Osteoblast (primary cell): ENCODE measurements at regions not wholly inside any gene's neighbourhood (a gene's known extent, or its start where the extent isn't known, plus 50 kb on each side); places are given as distances from the start of the nearest gene placed in this dataset.
"Not testable (repeated sequence)": the region's sequence is repeated elsewhere in the genome, so short reads cannot be mapped to it uniquely, and the experiment has no call there.

Source experiments
- DNase-seq: peaks from one replicate; pipeline ENCODE4 v3.0.0; 2011; ENCODE audit warnings: low spot score, mixed read lengths; ENCODE audit not compliant: insufficient read length; ENCODE audit errors: missing footprints
- H2AFZ ChIP-seq: 2 replicates; pipeline ENCODE4 v1.6.0; 2011; ENCODE audit warnings: mild to moderate bottlenecking, low read length
- H3K27ac ChIP-seq: 2 replicates; pipeline ENCODE4 v1.5.1; 2011; ENCODE audit warnings: mild to moderate bottlenecking, low read depth, low read length, moderate library complexity
- H3K27me3 ChIP-seq: 2 replicates; pipeline ENCODE4 v1.6.0; 2012; ENCODE audit warnings: mild to moderate bottlenecking, control low read depth, inconsistent platforms, low read length, moderate library complexity; ENCODE audit not compliant: insufficient read depth
- H3K36me3 ChIP-seq: 2 replicates; pipeline ENCODE4 v1.5.1; 2011; ENCODE audit warnings: mild to moderate bottlenecking, low read length, control low read depth, moderate library complexity; ENCODE audit not compliant: insufficient read depth
- H3K4me1 ChIP-seq: 2 replicates; pipeline ENCODE4 v1.5.1; 2011; ENCODE audit warnings: mild to moderate bottlenecking, low read length, control low read depth, moderate library complexity; ENCODE audit not compliant: insufficient read depth
- H3K4me2 ChIP-seq: 2 replicates; pipeline ENCODE4 v1.6.0; 2011; ENCODE audit warnings: mild to moderate bottlenecking, low read length; ENCODE audit not compliant: insufficient read depth
- H3K4me3 ChIP-seq: fragments of 200-600 bp; sonication (generic); 3 replicates; pipeline ENCODE4 v1.5.1; 2012; ENCODE audit warnings: mild to moderate bottlenecking, low read length, inconsistent platforms; ENCODE audit not compliant: insufficient read depth
- H3K79me2 ChIP-seq: 2 replicates; pipeline ENCODE4 v1.6.0; 2012; ENCODE audit warnings: mild to moderate bottlenecking, low read length, control low read depth, inconsistent platforms; ENCODE audit not compliant: insufficient read depth
- H3K9me3 ChIP-seq: 2 replicates; pipeline ENCODE4 v1.5.1; 2011; ENCODE audit warnings: low read depth, low read length, control low read depth
- H4K20me1 ChIP-seq: 2 replicates; pipeline ENCODE4 v1.6.0; 2012; ENCODE audit warnings: mild to moderate bottlenecking, low read length, control low read depth; ENCODE audit not compliant: insufficient read depth
- TF ChIP-seq, protein P1 (sequence below): IDR thresholded peaks from 2 replicates; pipeline ENCODE4 v1.5.1; 2011; ENCODE audit warnings: mild to moderate bottlenecking, low read depth, low read length, moderate library complexity; ENCODE audit errors: extremely low read depth

DNA sequence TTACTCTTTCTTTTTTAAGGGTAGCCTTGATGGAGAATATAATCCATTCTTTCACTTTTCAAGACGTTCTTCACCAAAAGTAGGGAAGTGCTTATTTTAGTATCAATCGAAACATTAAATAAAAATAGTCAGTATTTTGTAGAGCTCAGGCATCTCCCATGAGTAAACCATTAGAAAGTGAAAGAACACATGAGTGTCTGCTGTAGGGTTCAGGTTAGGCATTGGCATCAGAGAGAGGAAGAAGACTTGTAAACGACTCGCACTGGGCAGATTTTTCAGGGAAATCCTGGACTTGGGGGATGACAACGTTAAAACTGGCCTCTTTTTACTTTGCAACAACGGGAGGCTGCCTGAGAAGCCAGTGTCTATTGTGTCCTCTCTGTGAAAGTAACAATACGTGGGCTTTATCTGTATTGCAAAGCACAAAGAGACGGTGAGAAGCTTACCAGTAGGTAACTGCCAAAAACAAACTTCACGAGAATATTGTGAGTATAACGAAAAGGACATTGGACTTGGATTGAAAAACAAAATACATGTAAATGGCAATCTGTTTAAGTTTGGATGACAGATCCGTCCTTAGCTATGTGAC, 451.7 kb downstream of the PYDC2 start:
- TF ChIP-seq, protein P1, sequence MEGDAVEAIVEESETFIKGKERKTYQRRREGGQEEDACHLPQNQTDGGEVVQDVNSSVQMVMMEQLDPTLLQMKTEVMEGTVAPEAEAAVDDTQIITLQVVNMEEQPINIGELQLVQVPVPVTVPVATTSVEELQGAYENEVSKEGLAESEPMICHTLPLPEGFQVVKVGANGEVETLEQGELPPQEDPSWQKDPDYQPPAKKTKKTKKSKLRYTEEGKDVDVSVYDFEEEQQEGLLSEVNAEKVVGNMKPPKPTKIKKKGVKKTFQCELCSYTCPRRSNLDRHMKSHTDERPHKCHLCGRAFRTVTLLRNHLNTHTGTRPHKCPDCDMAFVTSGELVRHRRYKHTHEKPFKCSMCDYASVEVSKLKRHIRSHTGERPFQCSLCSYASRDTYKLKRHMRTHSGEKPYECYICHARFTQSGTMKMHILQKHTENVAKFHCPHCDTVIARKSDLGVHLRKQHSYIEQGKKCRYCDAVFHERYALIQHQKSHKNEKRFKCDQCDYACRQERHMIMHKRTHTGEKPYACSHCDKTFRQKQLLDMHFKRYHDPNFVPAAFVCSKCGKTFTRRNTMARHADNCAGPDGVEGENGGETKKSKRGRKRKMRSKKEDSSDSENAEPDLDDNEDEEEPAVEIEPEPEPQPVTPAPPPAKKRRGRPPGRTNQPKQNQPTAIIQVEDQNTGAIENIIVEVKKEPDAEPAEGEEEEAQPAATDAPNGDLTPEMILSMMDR, result no peak
- Histone ChIP-seq H3K27ac (no peak overlapping the region), H3K27me3 (no peaks in the 10 kb centered on the region), H3K4me2 (no peak overlapping the region), H3K4me3 (no peak overlapping the region), H3K9me3 (no peaks in the 10 kb centered on the region), H3K36me3 (no peaks in the 10 kb centered on the region), H2AFZ (no peak overlapping the region), H3K79me2 (no peaks in the 10 kb centered on the region), H3K4me1 (no peaks in the 10 kb centered on the region), H4K20me1 (no peaks in the 10 kb centered on the region)
- no peak for DNase-seq

DNA sequence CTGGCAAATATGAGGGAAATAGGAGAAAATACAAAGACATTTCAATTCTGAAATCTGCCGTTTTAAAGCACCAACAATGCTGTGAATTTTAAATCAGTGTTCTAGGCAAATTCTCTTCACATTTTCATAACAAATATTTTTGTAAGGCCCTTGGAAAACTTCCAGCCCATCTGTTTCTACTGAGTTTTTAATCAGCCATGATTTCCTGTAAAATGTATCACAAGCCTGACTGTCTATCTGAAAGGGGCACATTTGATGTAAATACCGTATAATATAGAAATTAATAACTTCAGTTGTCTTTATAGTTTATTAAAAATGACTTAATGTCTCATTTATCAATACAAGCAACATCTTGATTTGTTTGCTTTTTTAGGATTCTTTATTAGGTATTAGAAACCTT, 454.7 kb downstream of the PYDC2 start:
- H3K79me2 ChIP-seq, result no peaks in the 10 kb centered on the region

DNA sequence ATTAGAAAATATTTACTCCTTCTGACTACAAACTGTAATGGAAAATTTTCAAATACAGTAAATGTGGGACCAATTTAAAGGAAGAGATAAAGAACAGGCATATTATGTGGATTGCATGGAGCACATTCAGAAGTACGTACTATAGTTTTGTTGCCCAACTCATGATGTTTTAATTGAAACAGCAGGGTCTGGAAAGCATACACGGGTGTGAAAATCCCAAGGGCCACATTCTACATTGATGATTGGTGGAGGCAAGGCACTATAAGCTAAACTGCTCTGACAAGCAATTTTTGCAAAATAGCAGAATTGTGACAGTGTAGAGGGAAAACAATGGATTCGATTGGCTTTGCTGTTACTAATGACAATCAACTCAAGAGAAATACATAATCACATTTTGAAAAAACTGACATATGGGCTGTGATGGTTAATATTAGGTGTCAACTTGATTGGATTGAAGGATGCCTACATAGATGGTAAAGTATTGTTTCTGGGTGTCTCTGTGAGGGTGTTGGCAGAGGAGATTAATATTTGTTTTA, 458.6 kb downstream of the PYDC2 start:
- no peak overlapping the region for H3K4me3 ChIP-seq
- no peaks in the 10 kb centered on the region for H4K20me1 ChIP-seq
- H3K4me1 ChIP-seq, result no peaks in the 10 kb centered on the region
- no peak overlapping the region for H2AFZ ChIP-seq
- no peak overlapping the region for H3K4me2 ChIP-seq
- no peaks in the 10 kb centered on the region for H3K79me2 ChIP-seq
- H3K9me3 ChIP-seq, result no peaks in the 10 kb centered on the region
- no peaks in the 10 kb centered on the region for H3K27me3 ChIP-seq
- no peak overlapping the region for H3K27ac ChIP-seq
- TF ChIP-seq, protein P1, result no peak
- H3K36me3 ChIP-seq, result no peaks in the 10 kb centered on the region
- DNase-seq, result no peak

More for the DNA sequence above, 454.7 kb downstream of the PYDC2 start:
- H3K4me2 ChIP-seq, result no peak overlapping the region
- H4K20me1 ChIP-seq, result no peaks in the 10 kb centered on the region
- TF ChIP-seq, protein P1, result no peak
- H3K4me3 ChIP-seq, result no peak overlapping the region
- H2AFZ ChIP-seq, result no peak overlapping the region
- H3K27ac ChIP-seq, result no peak overlapping the region
- no peaks in the 10 kb centered on the region for H3K36me3 ChIP-seq
- H3K27me3 ChIP-seq, result no peaks in the 10 kb centered on the region
- no peaks in the 10 kb centered on the region for H3K4me1 ChIP-seq
- H3K9me3 ChIP-seq, result no peaks in the 10 kb centered on the region
- DNase-seq, result no peak

DNA sequence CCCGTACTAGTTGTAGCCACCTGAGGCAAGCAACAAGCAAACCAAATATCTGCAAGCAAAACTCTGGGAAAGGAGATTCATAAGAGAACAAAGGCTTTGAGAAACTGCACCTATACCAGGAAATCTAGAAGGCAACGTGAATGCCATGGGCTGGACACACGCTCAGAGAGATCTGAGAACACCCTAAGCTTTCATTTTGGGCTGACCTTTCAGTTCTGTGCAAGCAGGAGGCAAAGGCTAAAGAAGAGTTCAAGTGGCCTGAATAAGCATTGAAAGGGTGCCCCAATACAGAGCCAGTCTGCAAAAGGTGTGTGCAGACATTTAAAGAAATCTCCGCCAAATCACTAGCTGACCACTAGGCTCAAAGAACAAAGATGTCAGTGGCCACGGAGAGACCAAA, 461.6 kb downstream of the PYDC2 start:
- H4K20me1 ChIP-seq, result no peaks in the 10 kb centered on the region
- H3K27ac ChIP-seq, result no peak overlapping the region
- TF ChIP-seq, protein P1, result no peak

DNA sequence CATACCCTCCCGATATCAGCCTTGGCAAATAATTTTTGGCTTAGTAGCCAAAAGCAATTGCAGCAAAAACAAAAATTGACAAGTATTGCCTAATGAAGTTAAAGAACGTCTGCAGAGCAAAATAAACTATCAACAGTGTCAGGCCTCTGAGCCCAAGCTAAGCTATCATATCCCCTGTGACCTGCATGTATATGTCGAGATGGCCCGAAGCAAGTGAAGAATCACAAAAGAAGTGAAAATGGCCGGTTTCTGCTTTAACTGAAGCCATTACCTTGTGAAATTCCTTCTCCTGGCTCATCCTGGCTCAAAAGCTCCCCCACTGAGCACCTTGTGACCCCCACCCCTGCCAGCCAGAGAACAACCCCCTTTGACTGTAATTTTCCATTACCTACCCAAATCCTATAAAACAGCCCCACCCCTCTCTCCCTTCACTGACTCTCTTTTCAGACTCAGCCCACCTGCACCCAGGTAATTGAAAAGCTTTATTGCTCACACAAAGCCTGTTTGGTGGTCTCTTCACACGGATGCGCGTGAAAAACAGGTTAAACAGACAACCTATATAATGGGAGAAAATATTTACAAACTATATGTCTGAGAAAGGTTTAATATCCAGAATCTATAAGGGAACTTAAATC, 466.3 kb downstream of the PYDC2 start:
- H3K27me3 ChIP-seq, H3K36me3 ChIP-seq, H4K20me1 ChIP-seq, H3K27ac ChIP-seq, H3K79me2 ChIP-seq, H3K4me3 ChIP-seq, H3K4me2 ChIP-seq, H3K4me1 ChIP-seq, H3K9me3 ChIP-seq, H2AFZ ChIP-seq, DNase-seq: not testable (repeated sequence)

More for the DNA sequence above, 461.6 kb downstream of the PYDC2 start:
- DNase-seq, result no peak
- H2AFZ ChIP-seq, result no peak overlapping the region
- H3K79me2 ChIP-seq, result no peaks in the 10 kb centered on the region
- no peaks in the 10 kb centered on the region for H3K9me3 ChIP-seq
- H3K27me3 ChIP-seq, result no peaks in the 10 kb centered on the region
- no peak overlapping the region for H3K4me3 ChIP-seq
- H3K36me3 ChIP-seq, result no peaks in the 10 kb centered on the region
- no peak overlapping the region for H3K4me2 ChIP-seq
- H3K4me1 ChIP-seq, result no peaks in the 10 kb centered on the region

DNA sequence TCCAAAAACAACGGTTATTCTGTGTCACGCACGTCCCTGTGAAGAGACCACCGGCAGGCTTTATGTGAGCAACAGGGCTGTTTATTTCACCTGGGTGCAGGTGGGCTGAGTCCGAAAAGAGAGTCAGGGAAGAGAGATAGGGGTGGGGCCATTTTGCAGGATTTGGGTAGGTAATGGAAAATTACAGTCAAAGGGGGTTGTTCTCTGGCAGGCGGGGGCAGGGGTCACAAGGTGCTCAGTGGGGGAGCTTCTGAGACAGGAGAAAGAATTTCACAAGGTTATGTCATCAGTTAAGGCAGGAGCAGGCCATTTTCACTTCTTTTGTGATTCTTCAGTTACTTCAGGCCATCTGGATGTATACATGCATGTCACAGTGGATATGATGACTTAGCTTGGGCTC, 467.0 kb downstream of the PYDC2 start:
- not testable (repeated sequence) for H3K36me3 ChIP-seq, H3K27me3 ChIP-seq, H3K4me2 ChIP-seq, H3K79me2 ChIP-seq, H3K4me1 ChIP-seq, H4K20me1 ChIP-seq, H2AFZ ChIP-seq, H3K27ac ChIP-seq, H3K4me3 ChIP-seq, DNase-seq, H3K9me3 ChIP-seq
